ENCODE measurements at regions not wholly inside any gene's neighbourhood (a gene's known extent, or its start where the extent isn't known, plus 50 kb on each side); places are given as distances from the start of the nearest gene placed in this dataset.

GRCh38 chr3:176930942-176931341 is 266.3 kb downstream of the TBL1XR1 start:
- TF ChIP-seq SCMH1 (CRISPR knock-in tag; IDR thresholded peaks at IDR 0.05; ENCODE audit: borderline replicate concordance) (no peak), HMG20A (CRISPR knock-in tag; IDR thresholded peaks at IDR 0.05; ENCODE audit: borderline replicate concordance) (no peak), ZNF724P (CRISPR knock-in tag; IDR thresholded peaks at IDR 0.05; ENCODE audit: borderline replicate concordance) (no peak), ZNF556 (CRISPR knock-in tag; IDR thresholded peaks at IDR 0.05; ENCODE audit: borderline replicate concordance) (no peak), CBX1 (IDR thresholded peaks at IDR 0.05; ENCODE audit: low read depth) (no peak), ZNF660 (CRISPR knock-in tag; IDR thresholded peaks at IDR 0.05; ENCODE audit: borderline replicate concordance, low read depth) (no peak), PCBP2 (optimal IDR thresholded peaks at IDR 0.05; ENCODE audit: low read depth, low read length, poor library complexity, severe bottlenecking) (no peak)
- ATAC-seq (no peak), DNase-seq (ENCODE audit: low spot score) (no peak), FAIRE-seq (no peak)
- no TSS peak for BruUV-seq (replicated peaks)
- ChIA-PET CTCF (ENCODE audit: low intra/inter-chr PET ratio, low total read pairs) (no interaction called here), POLR2A (no interaction called here)
- no peak overlapping the region for H3K4me3 ChIP-seq (replicated peaks in 1 of 3; ENCODE audit: insufficient read depth in 1 of 3, low read depth in 2 of 3, low read length in 3 of 3)
- no peaks in the 10 kb centered on the region for H4K20me1 ChIP-seq (ENCODE audit: insufficient read depth, low read length)
- no peaks in the 10 kb centered on the region for H3K79me2 ChIP-seq (ENCODE audit: insufficient read depth, low read length)
- H3K4me2 ChIP-seq (ENCODE audit: low read depth, low read length), result no peak overlapping the region
- H2AFZ ChIP-seq (ENCODE audit: low read length), result no peak overlapping the region
- H3K36me3 ChIP-seq (replicated peaks in 1 of 2; ENCODE audit: control insufficient read depth in 1 of 2, insufficient read depth in 2 of 2, low read length in 2 of 2), result no peaks in the 10 kb centered on the region
- no peaks in the 10 kb centered on the region for H3K9me3 ChIP-seq (ENCODE audit: low read length)
- peaks cover 9% of the 10 kb centered on the region; the same call in 1 of the 2 replicates for H3K4me1 ChIP-seq (ENCODE audit: insufficient read depth, low read length)
- intact Hi-C loops (cut with micrococcal nuclease; ENCODE audit: unreplicated experiment) (no loop called here), in situ Hi-C loops (cut with HindIII; ENCODE audit: extremely low pct_ligation_motif_present, low pct_unique_long_range_greater_than_20kb) (no loop called here)
- H3K27me3 ChIP-seq (ENCODE audit: control insufficient read depth in 1 of 2, insufficient read depth in 2 of 2, low read length in 2 of 2), result no peaks in the 10 kb centered on the region
- no peak overlapping the region for H3K9ac ChIP-seq (ENCODE audit: insufficient read depth, low read depth, low read length)
- H3K27ac ChIP-seq (ENCODE audit: extremely low read length, insufficient read depth, low read length), result no peak overlapping the region

GRCh38 chr3:176928582-176928931 is 268.7 kb downstream of the TBL1XR1 start:
- no peaks in the 10 kb centered on the region for H3K9me3 ChIP-seq (ENCODE audit: low read length)
- H3K27me3 ChIP-seq (ENCODE audit: control insufficient read depth in 1 of 2, insufficient read depth in 2 of 2, low read length in 2 of 2), result no peaks in the 10 kb centered on the region
- no peak overlapping the region for H3K4me2 ChIP-seq (ENCODE audit: low read depth, low read length)
- ATAC-seq (no peak), DNase-seq (ENCODE audit: low spot score) (no peak), FAIRE-seq (no peak)
- no peaks in the 10 kb centered on the region for H3K36me3 ChIP-seq (replicated peaks in 1 of 2; ENCODE audit: control insufficient read depth in 1 of 2, insufficient read depth in 2 of 2, low read length in 2 of 2)
- no peaks in the 10 kb centered on the region for H3K79me2 ChIP-seq (ENCODE audit: insufficient read depth, low read length)
- no peak overlapping the region for H3K27ac ChIP-seq (ENCODE audit: extremely low read length, insufficient read depth, low read length)
- in situ Hi-C loops (cut with HindIII; ENCODE audit: extremely low pct_ligation_motif_present, low pct_unique_long_range_greater_than_20kb) (no loop called here), intact Hi-C loops (cut with micrococcal nuclease; ENCODE audit: unreplicated experiment) (no loop called here)
- ChIA-PET POLR2A (no interaction called here), CTCF (ENCODE audit: low intra/inter-chr PET ratio, low total read pairs) (no interaction called here)
- no TSS peak for BruUV-seq (replicated peaks)
- peaks cover 3% of the 10 kb centered on the region; the same call in 1 of the 2 replicates for H3K4me1 ChIP-seq (ENCODE audit: insufficient read depth, low read length)
- H4K20me1 ChIP-seq (ENCODE audit: insufficient read depth, low read length), result no peaks in the 10 kb centered on the region
- WGBS (ENCODE audit: low lambda C conversion rate), result 0% methylated on average over 1 of the region's 1 CpG
- H3K9ac ChIP-seq (ENCODE audit: insufficient read depth, low read depth, low read length), result no peak overlapping the region
- no peak overlapping the region for H3K4me3 ChIP-seq (replicated peaks in 1 of 3; ENCODE audit: insufficient read depth in 1 of 3, low read depth in 2 of 3, low read length in 3 of 3)
- H2AFZ ChIP-seq (ENCODE audit: low read length), result no peak overlapping the region
- TF ChIP-seq ZNF614 (CRISPR knock-in tag; IDR thresholded peaks at IDR 0.05; ENCODE audit: borderline replicate concordance) (no peak), ETS1 (CRISPR knock-in tag; IDR thresholded peaks at IDR 0.05) (no peak), SCMH1 (CRISPR knock-in tag; IDR thresholded peaks at IDR 0.05; ENCODE audit: borderline replicate concordance) (no peak), ZNF280B (CRISPR knock-in tag; IDR thresholded peaks at IDR 0.05; ENCODE audit: borderline replicate concordance) (no peak), ZNF253 (CRISPR knock-in tag; IDR thresholded peaks at IDR 0.05; ENCODE audit: borderline replicate concordance) (no peak), SIN3A (IDR thresholded peaks at IDR 0.05; ENCODE audit: borderline replicate concordance, low read depth, low read length) (no peak), THYN1 (CRISPR knock-in tag; IDR thresholded peaks at IDR 0.05; ENCODE audit: borderline replicate concordance, low read depth) (no peak), HOXA3 (CRISPR knock-in tag; IDR thresholded peaks at IDR 0.05) (no peak), MAX (IDR thresholded peaks at IDR 0.05) (no peak), ZSCAN29 (CRISPR knock-in tag; conservative IDR thresholded peaks at IDR 0.05) (no peak), ZFAT (CRISPR knock-in tag; conservative IDR thresholded peaks at IDR 0.05) (no peak), NONO (IDR thresholded peaks at IDR 0.05) (no peak), NONO (CRISPR knock-in tag; conservative IDR thresholded peaks at IDR 0.05) (no peak)
